ENCODE measurements at regions not wholly inside any gene's neighbourhood (a gene's known extent, or its start where the extent isn't known, plus 50 kb on each side); places are given as distances from the start of the nearest gene placed in this dataset.

- TF ChIP-seq ZNF350 (CRISPR knock-in tag; IDR thresholded peaks at IDR 0.05; ENCODE audit: borderline replicate concordance, low read depth): peak; percentile 50; the same call in 1 of the 2 replicates
- TF ChIP-seq CREB1 (IDR thresholded peaks at IDR 0.05): 0 out of 2 replicates have a peak, but pooled peaks have one; percentile 29
- TF ChIP-seq CREB1 (CRISPR knock-in tag; IDR thresholded peaks at IDR 0.05): peak; percentile 49; the same call in 1 of the 2 replicates
- TF ChIP-seq HMGA1 (CRISPR knock-in tag; conservative IDR thresholded peaks at IDR 0.05): no peak
- TF ChIP-seq NR2C2 (CRISPR knock-in tag; IDR thresholded peaks at IDR 0.05; ENCODE audit: borderline replicate concordance): peak; percentile 57
- peak; percentile 85 for TF ChIP-seq KDM4B (CRISPR knock-in tag; IDR thresholded peaks at IDR 0.05)
- 0 out of 2 replicates have a peak, but pooled peaks have one; percentile 23 for TF ChIP-seq SALL2 (CRISPR knock-in tag; IDR thresholded peaks at IDR 0.05)
- TF ChIP-seq GFI1 (CRISPR knock-in tag; IDR thresholded peaks at IDR 0.05; ENCODE audit: borderline replicate concordance): peak; percentile 61
- TF ChIP-seq TBX2 (CRISPR knock-in tag; IDR thresholded peaks at IDR 0.05; ENCODE audit: borderline replicate concordance): peak; percentile 77; the same call in 1 of the 2 replicates
- TF ChIP-seq, protein P1, sequence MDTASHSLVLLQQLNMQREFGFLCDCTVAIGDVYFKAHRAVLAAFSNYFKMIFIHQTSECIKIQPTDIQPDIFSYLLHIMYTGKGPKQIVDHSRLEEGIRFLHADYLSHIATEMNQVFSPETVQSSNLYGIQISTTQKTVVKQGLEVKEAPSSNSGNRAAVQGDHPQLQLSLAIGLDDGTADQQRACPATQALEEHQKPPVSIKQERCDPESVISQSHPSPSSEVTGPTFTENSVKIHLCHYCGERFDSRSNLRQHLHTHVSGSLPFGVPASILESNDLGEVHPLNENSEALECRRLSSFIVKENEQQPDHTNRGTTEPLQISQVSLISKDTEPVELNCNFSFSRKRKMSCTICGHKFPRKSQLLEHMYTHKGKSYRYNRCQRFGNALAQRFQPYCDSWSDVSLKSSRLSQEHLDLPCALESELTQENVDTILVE (CRISPR knock-in tag; IDR thresholded peaks at IDR 0.05): peak; percentile 87
- peak; percentile 44; the same call in 1 of the 2 replicates for TF ChIP-seq RCOR2 (CRISPR knock-in tag; IDR thresholded peaks at IDR 0.05)
- TF ChIP-seq ZNF549 (CRISPR knock-in tag; IDR thresholded peaks at IDR 0.05): no peak
- TF ChIP-seq KDM5A (IDR thresholded peaks at IDR 0.05; ENCODE audit: borderline replicate concordance, low read length): no peak
- no peak for TF ChIP-seq PBX2 (CRISPR knock-in tag; IDR thresholded peaks at IDR 0.05)
- no peak for TF ChIP-seq ZNF335 (CRISPR knock-in tag; IDR thresholded peaks at IDR 0.05)
- 0 out of 2 replicates have a peak, but pooled peaks have one; percentile 36 for TF ChIP-seq ZBTB10 (CRISPR knock-in tag; IDR thresholded peaks at IDR 0.05; ENCODE audit: borderline replicate concordance)
- peak; percentile 51 for TF ChIP-seq ZEB1 (IDR thresholded peaks at IDR 0.05; ENCODE audit: insufficient replicate concordance, low read depth)
- no peak for TF ChIP-seq ESRRA (CRISPR knock-in tag; IDR thresholded peaks at IDR 0.05; ENCODE audit: low read depth)
- TF ChIP-seq U2AF1 (optimal IDR thresholded peaks at IDR 0.05; ENCODE audit: low read depth, low read length): no peak
- TF ChIP-seq EEA1 (CRISPR knock-in tag; IDR thresholded peaks at IDR 0.05; ENCODE audit: borderline replicate concordance): no peak
- peak; percentile 48; the same call in 1 of the 2 replicates for TF ChIP-seq BRF2 (CRISPR knock-in tag; IDR thresholded peaks at IDR 0.05)
- no peak for TF ChIP-seq E2F5 (CRISPR knock-in tag; conservative IDR thresholded peaks at IDR 0.05)
Measured at GRCh38 chr12:14257734-14258574, 107.5 kb upstream of the ATF7IP start (continued).

Measured in HepG2 (cell line).